HG03432 (cell line): ENCODE measurements at regions not wholly inside any gene's neighbourhood (a gene's known extent, or its start where the extent isn't known, plus 50 kb on each side); places are given as distances from the start of the nearest gene placed in this dataset.

Experiments
- ATAC-seq: cut with Tn5 transposase; IDR thresholded peaks from one replicate; pipeline ENCODE4 v1.9.1; 2021; ENCODE audit warnings: mild to moderate bottlenecking, moderate library complexity; ENCODE audit not compliant: unreplicated experiment

GRCh38 chr3:160129459-160130061 is 95.7 kb upstream of the C3orf80 start:
- peak; percentile 77 for ATAC-seq

- no peak for ATAC-seq
Observed at GRCh38 chr3:160130071-160130470, 95.2 kb upstream of the C3orf80 start.

- ATAC-seq = no peak
Observed at GRCh38 chr3:160130950-160131349, 94.3 kb upstream of the C3orf80 start.

- no peak for ATAC-seq
Observed at GRCh38 chr3:160132226-160132625, 93.0 kb upstream of the C3orf80 start.

- no peak for ATAC-seq
Observed at GRCh38 chr3:160133757-160134156, 91.5 kb upstream of the C3orf80 start.

GRCh38 chr3:160134454-160134853 is 90.8 kb upstream of the C3orf80 start:
- no peak for ATAC-seq

- no peak for ATAC-seq
Observed at GRCh38 chr3:160134964-160135363, 90.3 kb upstream of the C3orf80 start.

GRCh38 chr3:160135851-160136250 is 89.4 kb upstream of the C3orf80 start:
- peak; percentile 37 for ATAC-seq

- peak; percentile 48 for ATAC-seq
Observed at GRCh38 chr3:160136421-160136820, 88.8 kb upstream of the C3orf80 start.

GRCh38 chr3:160139291-160139690 is 85.9 kb upstream of the C3orf80 start:
- ATAC-seq = no peak

- peak; percentile 66 for ATAC-seq
Observed at GRCh38 chr3:160140756-160141155, 84.5 kb upstream of the C3orf80 start.

GRCh38 chr3:160141485-160142185 is 83.6 kb upstream of the C3orf80 start:
- no peak for ATAC-seq

- no peak for ATAC-seq
Observed at GRCh38 chr3:160143482-160143881, 81.7 kb upstream of the C3orf80 start.

GRCh38 chr3:160150066-160150465 is 75.2 kb upstream of the C3orf80 start:
- ATAC-seq = no peak

GRCh38 chr3:160150525-160150924 is 74.7 kb upstream of the C3orf80 start:
- ATAC-seq = no peak

- no peak for ATAC-seq
Observed at GRCh38 chr3:160152638-160153037, 72.6 kb upstream of the C3orf80 start.

GRCh38 chr3:160154033-160154432 is 71.2 kb upstream of the C3orf80 start:
- ATAC-seq = no peak

- ATAC-seq = no peak
Observed at GRCh38 chr3:160154596-160154995, 70.6 kb upstream of the C3orf80 start.

- ATAC-seq = no peak
Observed at GRCh38 chr3:160157321-160157720, 67.9 kb upstream of the C3orf80 start.

GRCh38 chr3:160159341-160159740 is 65.9 kb upstream of the C3orf80 start:
- ATAC-seq = no peak

- no peak for ATAC-seq
Observed at GRCh38 chr3:160159806-160160205, 65.4 kb upstream of the C3orf80 start.

- no peak for ATAC-seq
Observed at GRCh38 chr3:160161921-160162320, 63.3 kb upstream of the C3orf80 start.

- ATAC-seq = no peak
Observed at GRCh38 chr3:160162440-160162839, 62.8 kb upstream of the C3orf80 start.
